NCI-H2196 treated with DMSO at 0.1 percent for 48 hours (cell line): ENCODE measurements at regions not wholly inside any gene's neighbourhood (a gene's known extent, or its start where the extent isn't known, plus 50 kb on each side); places are given as distances from the start of the nearest gene placed in this dataset.
A peak's percentile ranks its signal among the peaks of the same experiment; 100 is the strongest.

ENCODE experiments used
- DNase-seq: peaks from one replicate; lab custom pipeline; 2025; ENCODE audit not compliant: unreplicated experiment; lab: John Stamatoyannopoulos, UW

DNA sequence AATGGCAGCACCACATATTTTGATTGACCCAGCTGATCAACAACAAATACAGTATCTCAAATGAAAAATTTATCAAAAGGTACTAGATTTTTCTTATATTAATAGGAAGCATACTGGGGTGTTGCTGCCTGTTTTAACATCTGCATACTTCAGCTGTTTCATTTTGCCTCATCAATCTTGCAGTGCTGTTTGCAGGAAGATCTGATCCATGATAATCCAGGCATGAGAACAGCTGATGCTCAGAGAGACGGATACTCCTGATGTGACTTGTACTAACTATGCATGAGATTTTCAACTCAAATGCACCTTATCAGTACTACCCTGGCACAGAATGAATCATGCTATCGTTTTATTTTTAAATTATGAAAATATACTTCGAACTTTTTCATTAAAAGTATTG is 2136.8 kb downstream of the PCDH9 start:
- no peak for DNase-seq

DNA sequence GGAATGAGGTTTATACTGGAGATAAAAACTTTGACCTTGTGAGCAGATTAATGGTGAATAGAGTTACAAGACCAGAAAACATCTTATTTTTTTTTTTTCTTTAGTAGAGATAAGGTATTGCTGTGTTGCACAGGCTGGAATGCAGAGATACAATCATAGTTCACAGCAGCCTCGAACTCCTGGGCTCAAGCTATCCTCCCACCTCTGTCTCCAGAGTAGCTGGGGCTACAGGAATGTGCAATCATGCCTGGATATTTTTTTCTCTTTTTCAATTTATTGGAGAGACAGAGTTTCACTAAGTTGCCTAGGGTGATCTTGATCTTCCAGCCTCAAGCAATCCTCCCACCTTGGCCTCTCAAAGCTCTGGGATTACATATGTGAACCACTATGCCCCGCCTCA is 2139.1 kb downstream of the PCDH9 start:
- DNase-seq: no peak

DNA sequence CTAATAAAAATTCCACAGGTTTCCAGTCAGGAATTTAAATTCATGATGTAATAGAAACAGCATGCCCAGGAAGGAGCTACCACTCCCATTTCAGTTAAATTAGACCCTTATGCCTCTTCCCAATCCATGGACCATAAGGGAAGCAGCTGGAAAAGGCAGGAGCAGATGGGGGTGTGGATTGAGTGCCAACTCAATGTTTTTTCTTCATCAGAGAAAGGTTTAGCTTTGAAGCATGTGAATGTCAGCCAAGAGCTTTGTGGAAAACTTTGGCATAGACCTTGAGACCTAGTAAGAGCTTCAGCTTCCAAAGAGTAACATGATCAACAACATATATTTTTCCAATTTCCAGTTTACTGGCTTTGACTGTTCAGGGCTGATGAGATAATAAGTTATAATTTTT is 2139.9 kb downstream of the PCDH9 start:
- no peak for DNase-seq

DNA sequence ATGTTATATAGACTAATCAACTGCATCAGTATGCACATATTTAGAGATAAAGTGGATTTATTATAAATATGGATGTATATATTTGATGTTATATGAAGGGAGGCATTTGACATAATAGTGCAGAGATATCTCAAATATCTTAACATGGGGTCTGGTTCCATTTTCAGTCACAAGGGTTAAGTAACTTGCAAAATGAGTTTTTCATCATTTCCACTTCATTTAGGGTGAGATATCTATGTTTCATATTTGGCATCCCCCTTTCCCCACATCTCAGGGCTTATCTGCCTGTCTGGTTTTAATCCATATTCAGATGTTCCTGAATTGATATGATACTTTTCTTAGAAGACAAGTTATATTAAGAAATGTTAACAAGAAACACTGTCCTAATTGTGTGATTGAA is 2141.2 kb downstream of the PCDH9 start:
- no peak for DNase-seq

DNA sequence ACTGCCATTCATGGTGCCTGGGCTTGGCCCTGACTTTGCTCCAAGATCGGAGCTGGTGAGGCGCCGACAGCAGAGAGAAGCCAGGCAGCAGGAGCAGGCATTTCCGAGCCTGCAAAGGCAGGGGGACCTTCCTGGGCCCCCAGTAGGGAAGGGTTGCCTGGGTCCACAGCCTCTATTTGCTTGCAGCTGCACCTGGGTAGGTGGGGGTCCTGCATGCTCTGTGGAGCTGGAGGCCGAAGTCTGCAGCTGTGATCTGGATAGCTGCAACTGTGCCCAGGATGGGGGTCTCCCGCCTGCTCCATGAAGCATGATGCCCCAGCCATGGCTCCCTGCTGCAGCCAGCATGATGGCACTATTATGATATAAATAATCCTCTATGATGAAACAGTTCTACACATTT is 2144.2 kb downstream of the PCDH9 start:
- DNase-seq: no peak

DNA sequence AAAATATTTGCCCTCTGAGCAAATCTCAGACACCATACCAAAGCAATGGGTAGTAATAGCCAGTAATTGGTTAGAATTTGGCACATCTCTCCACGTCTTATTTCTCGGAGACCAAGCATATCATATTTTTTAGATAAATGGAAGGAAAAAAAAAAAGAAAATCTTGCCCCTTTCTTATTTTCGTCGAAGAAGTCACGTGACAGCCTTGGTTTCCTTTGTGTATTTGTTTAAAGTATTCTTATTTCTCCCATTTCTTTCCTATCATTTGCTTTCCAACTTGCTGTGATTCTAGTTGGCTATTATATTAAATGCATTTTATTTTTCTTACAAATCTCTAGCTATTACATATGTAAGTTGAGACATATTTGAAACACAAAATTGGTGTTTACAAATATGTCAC is 2155.9 kb downstream of the PCDH9 start:
- DNase-seq: no peak

DNA sequence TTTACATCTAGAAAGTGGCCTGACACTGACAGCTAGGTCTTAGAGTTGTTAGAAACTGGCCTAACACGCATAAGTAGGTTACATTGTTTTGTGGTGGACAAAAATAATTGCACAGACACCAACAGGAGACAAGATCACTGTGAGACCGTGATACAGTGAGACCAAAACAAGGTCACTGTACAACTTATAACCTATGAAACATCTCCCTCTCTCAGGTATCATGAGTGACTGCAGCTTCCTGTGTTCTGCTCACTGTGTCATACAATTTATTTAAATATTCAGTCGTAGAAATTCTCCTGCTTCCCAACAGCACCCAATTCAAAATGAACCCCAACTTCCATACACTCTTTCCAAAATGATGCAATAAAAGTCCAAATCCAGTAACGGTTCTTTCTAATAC is 2165.2 kb downstream of the PCDH9 start:
- DNase-seq: no peak

DNA sequence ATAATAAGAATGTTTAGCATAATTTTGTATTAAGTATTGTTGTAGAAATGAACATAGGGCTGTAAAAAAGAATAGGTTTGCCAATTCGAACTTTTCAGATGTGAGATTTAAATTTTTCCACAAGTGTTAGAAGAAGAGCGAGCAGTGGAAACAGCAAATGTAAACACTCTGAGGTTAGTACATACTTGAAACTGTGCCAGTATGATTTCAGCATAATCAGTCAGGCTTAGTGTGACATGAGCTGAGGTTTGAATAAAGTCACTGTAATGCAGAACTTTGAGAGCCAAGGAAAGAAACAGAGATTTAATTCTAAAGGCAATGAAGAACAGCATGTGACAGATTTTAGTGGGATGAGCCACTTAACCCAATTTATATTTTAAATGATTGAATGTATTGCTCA is 2166.4 kb downstream of the PCDH9 start:
- DNase-seq: no peak

DNA sequence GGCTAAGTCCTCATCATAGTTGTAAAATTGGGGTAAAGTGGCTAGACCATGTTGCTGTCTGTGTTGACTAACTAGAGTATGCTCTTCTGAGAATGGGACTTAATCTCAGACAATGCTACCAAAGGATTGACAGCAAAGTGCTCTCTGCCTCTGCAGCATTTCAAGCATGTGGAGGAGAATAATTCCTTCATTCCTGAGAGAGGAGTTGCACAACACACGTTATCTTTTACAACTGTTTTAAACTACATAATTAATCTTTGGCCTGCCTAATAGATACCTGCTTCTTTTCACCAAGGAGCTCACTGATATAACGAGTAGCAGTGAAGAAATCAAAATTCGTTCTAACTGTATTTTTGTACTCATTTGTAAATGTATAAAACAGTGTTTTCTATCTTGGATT is 2172.2 kb downstream of the PCDH9 start:
- no peak for DNase-seq

DNA sequence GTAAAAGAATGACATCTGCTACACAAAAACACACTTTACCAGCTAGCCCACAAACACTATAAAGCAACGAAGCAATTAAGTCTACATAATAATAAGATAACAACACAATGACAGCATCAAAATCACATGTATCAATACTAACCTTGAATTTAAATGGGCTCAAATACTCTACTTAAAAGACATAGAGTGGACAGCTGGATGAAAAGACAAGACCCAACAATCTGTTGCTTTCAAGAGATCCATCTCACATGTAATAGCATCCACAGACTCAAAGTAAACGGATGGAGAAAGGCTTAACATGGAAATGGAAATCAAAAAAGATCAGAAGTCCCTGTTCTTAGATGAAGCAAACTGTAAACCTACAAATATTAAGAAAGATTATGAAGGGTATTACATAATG is 2175.9 kb downstream of the PCDH9 start:
- peak; percentile 0 for DNase-seq

DNA sequence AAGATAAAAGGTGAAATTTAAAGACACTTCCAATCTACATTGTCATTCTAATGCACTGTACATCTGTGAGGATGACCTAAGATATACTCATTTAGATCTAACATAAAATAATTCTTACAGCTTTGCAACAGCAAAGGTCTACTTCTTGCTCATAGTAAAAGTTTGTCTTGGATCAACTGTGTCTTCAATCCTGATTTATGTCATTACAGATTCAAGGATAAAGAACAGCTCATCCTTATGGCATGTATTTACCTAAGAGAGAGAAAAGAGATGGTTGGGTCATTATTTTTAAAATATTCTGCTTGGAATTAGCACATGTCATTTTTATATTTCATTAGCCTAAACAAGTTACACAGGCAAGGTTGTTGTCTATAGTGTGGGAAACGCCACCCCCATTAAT is 2193.1 kb downstream of the PCDH9 start:
- DNase-seq: no peak

DNA sequence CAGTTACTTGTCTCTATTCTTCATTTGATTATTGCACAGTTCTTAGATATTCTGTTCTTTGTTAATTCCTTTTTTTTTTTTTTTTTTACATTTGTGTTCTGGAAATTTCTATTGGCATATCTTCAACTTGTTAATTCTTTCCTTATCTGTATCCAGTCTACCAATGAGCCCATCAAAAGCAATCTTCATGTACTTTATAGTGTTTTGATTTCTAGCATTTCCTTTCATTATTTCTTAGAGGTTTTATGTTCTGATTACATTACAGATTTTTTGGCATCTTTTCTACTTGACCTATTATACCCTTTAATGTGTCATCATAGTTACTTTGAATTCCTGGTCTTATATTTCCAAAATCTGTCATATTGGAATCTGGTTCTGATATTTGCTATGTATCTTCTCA is 2194.8 kb downstream of the PCDH9 start:
- DNase-seq: no peak

DNA sequence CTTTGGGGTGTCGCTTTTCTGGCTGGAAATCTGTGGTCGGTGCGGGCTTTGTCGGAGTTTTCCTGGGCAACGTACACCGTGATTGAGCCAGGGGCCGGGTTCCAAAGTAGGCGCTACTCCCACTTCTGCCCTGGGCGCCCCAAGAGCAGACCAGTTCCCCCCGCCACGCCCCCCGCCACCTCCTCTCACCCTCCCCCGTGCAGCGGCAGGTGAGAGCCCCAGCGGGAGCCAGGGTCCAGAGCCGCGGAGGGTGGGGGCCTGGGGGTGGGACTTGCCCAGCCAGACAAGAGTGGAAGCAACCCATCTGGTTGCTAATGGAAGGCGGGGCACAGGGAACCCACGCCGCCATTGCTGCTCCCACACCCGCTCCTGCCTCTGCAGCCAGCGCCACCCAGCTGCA is 2195.9 kb downstream of the PCDH9 start:
- no peak for DNase-seq

DNA sequence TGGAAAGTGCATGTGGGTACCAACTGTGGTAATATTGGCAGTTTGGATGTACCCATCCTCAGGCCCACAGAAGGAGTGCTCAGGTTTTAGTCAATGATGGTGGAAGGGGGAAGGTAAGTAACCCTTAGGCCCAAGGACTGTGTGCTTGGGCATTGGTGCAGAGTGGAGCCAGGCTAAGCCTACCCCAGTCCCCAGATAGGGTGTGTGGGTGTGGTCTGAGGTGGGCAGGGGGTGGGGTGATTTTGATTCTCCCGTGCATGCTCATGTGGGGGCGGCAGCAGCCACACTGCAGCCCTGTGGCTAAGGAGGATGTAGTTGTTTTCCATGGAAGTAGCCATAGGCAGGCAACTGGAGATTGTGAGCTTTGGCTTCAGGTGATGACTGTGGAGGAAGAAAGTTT is 2197.3 kb downstream of the PCDH9 start:
- no peak for DNase-seq

DNA sequence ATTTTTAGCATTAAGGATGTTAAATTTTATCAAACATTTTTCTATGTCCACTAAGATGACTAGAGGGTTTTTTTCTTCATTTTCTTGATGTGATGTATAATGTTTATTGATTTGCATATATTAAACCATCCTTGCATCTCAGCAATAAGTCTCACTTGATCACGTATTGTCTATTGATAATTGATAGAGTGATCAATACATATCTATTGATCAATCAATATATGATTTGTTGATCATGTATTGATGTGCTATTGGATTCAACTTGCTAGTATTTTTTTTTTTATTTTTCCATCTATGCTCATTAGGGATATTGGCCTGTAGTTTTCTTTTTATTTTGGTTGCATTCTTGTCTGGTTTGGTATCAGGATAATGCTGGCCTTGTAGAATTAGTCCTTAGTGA is 2202.0 kb downstream of the PCDH9 start:
- no peak for DNase-seq

DNA sequence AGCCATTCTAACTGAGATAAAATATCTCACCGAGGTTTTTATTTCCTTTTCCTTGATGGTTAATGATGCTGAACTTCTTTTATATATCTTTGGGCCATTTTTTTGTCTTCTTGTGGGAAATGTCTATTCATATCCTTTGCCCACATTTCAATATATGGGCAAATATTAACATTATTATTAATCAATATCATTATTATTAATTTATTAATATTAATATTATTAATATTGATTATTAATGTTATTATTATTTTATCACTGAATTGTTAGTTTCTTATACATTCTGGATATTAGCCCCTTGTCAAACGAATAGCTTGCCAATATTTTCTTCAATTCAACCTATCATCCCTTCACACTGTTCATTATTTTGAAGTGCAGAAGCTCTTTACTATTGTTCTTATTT is 2203.6 kb downstream of the PCDH9 start:
- DNase-seq: no peak

DNA sequence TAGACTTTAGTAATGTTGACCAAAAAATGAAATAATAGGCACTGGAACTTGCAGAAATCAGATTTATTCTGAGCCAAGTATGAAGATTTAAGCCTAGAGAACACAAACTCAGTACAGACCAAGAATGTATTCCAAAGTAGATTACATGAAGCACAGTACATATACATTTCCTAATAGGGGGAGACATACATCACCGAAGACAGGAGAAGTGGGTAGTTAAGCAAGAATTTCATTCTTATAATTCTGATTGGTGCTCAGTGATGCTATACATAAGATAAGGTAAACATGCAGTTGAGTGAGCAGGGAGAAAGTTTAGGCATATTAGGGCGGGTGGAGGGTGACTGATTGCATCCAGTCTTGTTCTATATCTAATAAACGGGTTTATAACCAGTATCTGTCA is 2218.8 kb downstream of the PCDH9 start:
- DNase-seq: no peak

DNA sequence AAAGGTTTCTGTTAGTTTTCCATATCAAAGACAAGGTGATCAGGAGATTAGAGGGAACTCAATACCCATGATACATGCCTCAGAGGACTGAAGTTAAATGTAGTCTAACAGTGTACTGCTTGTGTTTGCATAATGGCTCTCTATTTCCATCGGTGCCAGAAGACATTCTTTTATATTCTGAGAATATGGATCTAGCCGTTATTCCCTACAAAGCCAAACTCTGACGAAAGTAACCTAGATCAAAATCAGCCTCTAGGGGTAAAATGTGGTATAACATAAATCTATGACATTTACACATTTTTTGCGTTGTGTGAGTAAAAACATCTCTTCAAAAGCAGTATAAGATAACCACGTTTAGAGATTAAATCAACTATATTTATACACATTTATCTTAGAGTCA is 2232.7 kb downstream of the PCDH9 start:
- no peak for DNase-seq

DNA sequence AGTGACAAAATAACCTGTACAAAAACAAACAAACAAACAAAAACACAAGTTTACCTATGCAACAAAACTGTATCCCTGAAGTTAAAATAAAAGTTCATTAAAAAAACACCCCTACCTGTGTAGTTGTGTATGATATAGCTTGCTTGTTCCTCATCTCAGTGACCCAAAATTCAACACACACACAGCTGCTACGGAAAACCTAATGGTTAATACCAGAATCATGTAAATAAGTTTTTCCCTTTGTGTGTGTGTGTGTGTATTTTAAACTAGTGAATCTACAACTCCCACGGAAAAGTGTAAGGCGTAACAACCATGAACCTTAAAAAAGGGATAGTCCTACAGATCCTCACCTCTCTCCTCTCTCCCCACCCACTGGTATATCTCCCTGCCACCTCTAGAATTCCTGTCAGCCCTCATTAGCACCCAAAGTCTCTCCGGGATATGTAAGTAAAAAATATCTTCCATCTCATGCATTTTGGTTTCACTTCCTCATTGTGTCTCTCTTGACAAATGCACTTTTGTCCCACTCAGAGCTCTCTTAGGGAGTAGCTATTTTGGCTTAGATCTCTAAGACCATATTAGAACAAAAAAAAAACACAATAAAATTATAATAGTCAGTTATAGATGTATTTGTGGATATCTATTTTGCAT is 2236.5 kb downstream of the PCDH9 start:
- no peak for DNase-seq

DNA sequence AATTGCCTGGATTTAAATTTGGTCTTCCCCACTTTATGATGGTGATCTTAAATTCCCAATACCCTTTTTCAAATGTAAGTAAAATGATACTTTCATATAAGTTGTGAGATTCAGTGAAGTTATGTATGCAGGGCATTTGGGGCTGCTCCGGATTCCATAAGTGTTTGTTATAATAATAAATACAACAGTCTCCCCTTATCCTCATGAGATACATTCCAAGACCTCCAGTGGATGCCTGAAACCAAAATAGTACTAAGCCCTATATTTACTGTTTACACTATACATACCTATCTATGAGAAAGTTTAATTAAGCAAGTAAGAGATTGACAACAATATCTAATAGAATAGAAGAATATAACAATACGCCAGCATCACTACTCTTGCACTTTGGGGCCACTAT is 2237.8 kb downstream of the PCDH9 start:
- DNase-seq: no peak

DNA sequence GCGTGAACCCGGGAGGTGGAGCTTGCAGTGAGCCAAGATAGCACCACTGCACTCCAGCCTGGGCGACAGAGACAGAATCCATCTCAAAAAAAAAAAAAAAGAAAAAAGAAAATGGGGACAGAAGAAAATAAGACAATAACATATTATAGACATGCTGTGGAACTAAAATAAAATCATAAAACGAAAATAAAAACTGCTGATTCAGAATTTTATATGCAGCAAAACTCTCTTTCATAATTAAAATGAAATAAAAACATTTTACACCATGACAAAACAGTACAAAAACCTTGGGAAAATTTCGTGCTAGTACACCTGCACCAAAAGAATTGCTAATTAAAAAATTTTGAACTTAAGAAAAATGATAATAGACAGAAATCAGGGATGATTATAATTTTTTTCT is 2245.1 kb downstream of the PCDH9 start:
- DNase-seq: no peak

DNA sequence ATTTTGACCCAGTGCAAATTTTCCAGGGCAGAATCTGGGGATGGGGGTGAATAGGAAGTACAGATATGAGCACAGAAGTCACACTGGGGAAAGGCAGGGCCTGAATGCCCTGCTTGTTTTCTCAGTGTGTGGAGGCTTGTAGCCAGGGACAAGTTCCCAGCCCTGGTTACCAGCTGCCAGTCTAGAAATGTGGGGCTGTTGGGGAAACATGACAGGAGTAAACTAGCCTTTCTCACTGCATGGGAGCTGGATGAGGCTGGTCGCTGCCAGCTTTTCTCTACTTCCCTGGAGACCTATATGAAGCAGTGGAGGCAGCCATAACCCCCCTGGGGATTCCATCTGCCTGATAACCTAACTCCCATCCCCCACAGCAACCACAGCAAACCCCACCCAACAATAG is 2267.7 kb downstream of the PCDH9 start:
- DNase-seq: no peak

DNA sequence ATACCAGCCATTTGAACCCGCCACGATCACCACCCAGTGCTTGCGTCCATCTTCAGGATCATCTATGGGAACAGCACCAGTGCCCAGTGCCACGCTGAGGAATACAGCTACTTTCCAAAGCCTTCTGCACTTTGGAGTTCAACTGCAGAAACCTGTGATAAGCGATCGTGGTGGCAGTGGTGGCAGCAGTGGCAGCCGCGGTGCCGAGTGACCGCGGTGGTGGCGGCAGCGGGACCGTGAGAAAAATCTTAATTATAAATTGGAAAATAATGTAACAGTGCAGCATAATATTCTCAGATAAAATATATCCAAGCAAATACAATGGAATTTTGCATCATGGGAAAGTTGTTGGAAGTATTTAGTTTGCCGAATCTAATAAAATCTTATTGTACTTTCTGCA is 2270.9 kb downstream of the PCDH9 start:
- DNase-seq: no peak

DNA sequence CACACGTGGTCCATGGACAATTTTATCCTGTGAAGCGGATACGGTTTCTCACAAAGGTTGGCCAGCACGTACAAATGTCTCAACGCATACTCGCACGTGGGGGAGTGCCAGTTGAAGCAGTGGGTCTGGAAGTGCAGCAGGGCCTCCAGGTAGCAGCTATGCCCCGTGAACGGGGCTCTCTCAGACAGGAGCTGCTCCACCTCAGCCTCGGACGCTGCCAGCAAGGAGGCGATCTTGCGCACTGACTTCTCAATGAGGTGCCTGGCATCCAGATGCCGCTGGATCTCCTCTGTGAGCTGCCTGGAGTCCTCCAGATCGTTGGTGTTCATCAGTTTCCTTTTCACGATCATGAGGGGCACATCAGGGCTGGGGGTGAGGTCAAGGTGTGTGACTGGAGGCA is 2272.0 kb downstream of the PCDH9 start:
- DNase-seq: no peak
